Psoas muscle (tissue), 7 donors: ENCODE measurements at regions not wholly inside any gene's neighbourhood (a gene's known extent, or its start where the extent isn't known, plus 50 kb on each side); places are given as distances from the start of the nearest gene placed in this dataset.

Experiments
- ATAC-seq, 4 donors: fragments of 200-7000 bp; cut with Tn5 transposase; one replicate each; pipeline ENCODE4 v1.9.1; 2020; ENCODE audit warnings: moderate library complexity in 3 of 4, mild to moderate bottlenecking in 2 of 4
- DNase-seq, 2 donors: peaks; one replicate each; pipeline ENCODE4 v3.0.0-alpha.2; 2020
- H3K27ac ChIP-seq: fragments of 200-600 bp; one replicate; pipeline ENCODE4 v1.8.0; 2022
- H3K27me3 ChIP-seq, 3 donors: fragments of 200-600 bp in 1 of 3; one replicate each; pipeline versions ENCODE4 v1.6.1 to v1.8.0; 2013 to 2022; ENCODE audit warnings: low read length in 2 of 3, mild to moderate bottlenecking in 2 of 3, moderate library complexity in 1 of 3; ENCODE audit not compliant: insufficient read depth in 3 of 3
- H3K36me3 ChIP-seq, 2 donors: fragments of 200-600 bp in 1 of 2; one replicate each; pipeline versions ENCODE4 v1.6.1 to v1.8.0; 2013 to 2022; ENCODE audit warnings: low read depth in 1 of 2, mild to moderate bottlenecking in 1 of 2, moderate library complexity in 1 of 2; ENCODE audit not compliant: insufficient read depth in 1 of 2
- H3K4me1 ChIP-seq: fragments of 200-600 bp; one replicate; pipeline ENCODE4 v1.8.0; 2022
- H3K4me3 ChIP-seq: fragments of 200-600 bp; one replicate; pipeline ENCODE4 v1.8.0; 2022; ENCODE audit warnings: mild to moderate bottlenecking
- H3K9me3 ChIP-seq: fragments of 200-600 bp; one replicate; pipeline ENCODE4 v1.8.0; 2022
- WGBS, 3 donors: extraction: QIAGEN DNeasy Blood & Tissue Kit; methylation state at CpG; one replicate each; pipeline versions ENCODE4 v1.1.6 to v1.1.7; 2013; 5-methylcytosine and 5-hydroxymethylcytosine counted together
- intact Hi-C, 2 donors: fragments of 100-400 bp; cut with DNase I; formaldehyde crosslinking; loops; one replicate each; pipeline versions ENCODE4 v1.11.0 to v1.14.2; 2022
- TF ChIP-seq, protein P1 (sequence below): fragments of 200-600 bp; IDR thresholded peaks from one replicate; pipeline ENCODE4 v1.8.0; 2022; ENCODE audit warnings: antibody characterized with exemption
- donor health status: healthy with polysubstance abuse.
- donor health status: DM: no; HTN: no; CAD: no; lungs with moderate emphysema.
- donor health status: Bipolar disorder and iron deficiency.
- donor health status: healthy.
- donor health status: DM: yes; HTN: yes; CAD: no.
- donor health status: DM: no; HTN: no; CAD: no.
- donor health status: DM: yes; HTN: yes; CAD: no.

DNA sequence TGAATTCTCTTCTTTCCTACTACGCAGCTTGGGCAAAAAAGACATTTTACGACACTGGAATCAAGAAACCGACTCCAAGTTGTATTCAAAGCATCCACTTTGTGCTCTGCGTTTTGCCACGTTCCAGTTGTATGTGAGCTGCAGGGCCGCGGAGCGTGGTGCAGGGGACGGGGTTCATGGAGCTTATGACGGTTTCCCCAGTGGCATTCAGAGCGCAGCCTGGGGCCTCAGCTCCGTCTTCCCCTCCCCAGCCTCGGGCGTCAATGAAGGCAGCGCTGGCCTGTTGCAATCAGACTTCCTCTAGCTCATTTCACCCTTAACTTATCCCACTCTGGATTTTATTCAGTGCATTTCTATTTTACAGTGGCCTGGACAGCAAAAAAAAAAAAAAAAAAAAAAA lies 403.4 kb upstream of the KLF6 start:
- H3K9me3 ChIP-seq, result no peaks in the 10 kb centered on the region
- TF ChIP-seq, protein P1, sequence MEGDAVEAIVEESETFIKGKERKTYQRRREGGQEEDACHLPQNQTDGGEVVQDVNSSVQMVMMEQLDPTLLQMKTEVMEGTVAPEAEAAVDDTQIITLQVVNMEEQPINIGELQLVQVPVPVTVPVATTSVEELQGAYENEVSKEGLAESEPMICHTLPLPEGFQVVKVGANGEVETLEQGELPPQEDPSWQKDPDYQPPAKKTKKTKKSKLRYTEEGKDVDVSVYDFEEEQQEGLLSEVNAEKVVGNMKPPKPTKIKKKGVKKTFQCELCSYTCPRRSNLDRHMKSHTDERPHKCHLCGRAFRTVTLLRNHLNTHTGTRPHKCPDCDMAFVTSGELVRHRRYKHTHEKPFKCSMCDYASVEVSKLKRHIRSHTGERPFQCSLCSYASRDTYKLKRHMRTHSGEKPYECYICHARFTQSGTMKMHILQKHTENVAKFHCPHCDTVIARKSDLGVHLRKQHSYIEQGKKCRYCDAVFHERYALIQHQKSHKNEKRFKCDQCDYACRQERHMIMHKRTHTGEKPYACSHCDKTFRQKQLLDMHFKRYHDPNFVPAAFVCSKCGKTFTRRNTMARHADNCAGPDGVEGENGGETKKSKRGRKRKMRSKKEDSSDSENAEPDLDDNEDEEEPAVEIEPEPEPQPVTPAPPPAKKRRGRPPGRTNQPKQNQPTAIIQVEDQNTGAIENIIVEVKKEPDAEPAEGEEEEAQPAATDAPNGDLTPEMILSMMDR, result no peak
- intact Hi-C loops, result no loop called here
- no peaks in the 10 kb centered on the region for H3K36me3 ChIP-seq
- no peak overlapping the region for H3K27ac ChIP-seq
- DNase-seq (no peak), ATAC-seq (no peak)
- WGBS, 3 donors, result 96 to 98% (median 98%) methylated on average over 15 of the region's 15 CpGs
- no peaks in the 10 kb centered on the region for H3K27me3 ChIP-seq
- no peak overlapping the region for H3K4me3 ChIP-seq
- H3K4me1 ChIP-seq, result no peaks in the 10 kb centered on the region

DNA sequence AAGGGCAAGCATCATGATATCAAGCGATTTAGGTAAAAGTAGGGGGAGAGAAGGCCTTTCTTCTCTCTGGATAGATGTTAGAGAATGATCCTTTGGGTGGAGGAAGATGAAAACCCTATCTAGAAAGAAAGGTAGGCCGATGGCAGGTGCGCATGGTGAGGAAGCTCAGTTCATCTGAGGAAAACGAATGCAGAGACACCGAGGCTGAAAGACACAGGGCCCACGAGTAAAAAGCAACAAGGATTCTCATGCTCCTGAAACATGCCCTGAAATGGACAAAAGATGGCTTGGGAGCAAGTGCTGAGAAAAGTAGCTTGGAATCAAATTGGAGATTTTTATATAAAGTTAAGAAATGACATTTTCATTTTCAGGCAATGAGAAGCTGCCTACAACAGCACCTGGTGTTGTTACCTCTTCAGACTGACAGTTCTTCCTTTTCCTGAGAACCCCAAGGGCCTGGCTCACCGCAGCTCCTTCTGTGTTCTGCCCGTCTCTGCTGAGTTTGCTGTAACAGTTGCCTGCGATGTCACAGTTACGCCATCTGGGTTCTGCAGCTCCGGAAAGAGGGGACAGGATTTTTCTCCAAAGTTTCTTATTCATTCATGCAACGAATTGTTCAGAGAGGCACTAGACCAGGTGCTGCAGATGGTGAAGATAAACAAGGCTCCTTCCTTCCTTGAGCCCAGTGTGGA lies 402.0 kb upstream of the KLF6 start:
- no peak for ATAC-seq
- DNase-seq, result no peak
- WGBS, 3 donors, result 89 to 93% (median 91%) methylated on average over 12 of the region's 12 CpGs
- Histone ChIP-seq H3K27ac (no peak overlapping the region), H3K27me3 (no peaks in the 10 kb centered on the region), H3K4me3 (no peak overlapping the region), H3K4me1 (no peaks in the 10 kb centered on the region), H3K9me3 (no peaks in the 10 kb centered on the region), H3K36me3 (no peaks in the 10 kb centered on the region)
- TF ChIP-seq, protein P1, result no peak
- intact Hi-C loops, result no loop called here

DNA sequence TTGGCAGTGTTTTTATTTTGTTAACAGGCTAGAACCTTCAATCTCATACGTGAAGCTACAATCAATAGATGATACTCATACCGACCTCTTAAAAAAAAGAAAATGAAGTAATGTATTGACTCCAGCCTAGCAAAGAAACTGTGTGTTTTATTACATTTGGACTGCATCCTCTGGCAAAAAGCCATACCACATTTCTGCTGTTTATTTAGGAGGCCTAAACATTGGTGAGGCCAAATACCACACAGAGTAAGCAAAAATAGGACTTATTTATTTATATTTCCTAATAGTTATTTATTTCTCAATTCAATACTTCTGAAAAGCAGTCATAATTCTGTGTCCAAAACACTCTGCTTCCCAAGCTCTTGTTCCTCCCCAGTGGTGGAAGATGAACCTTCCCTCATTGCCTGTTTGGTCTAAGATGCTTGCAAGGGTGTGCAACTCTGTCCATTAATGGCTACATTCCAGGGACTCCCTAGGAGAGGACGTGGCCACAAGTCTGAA lies 398.8 kb upstream of the KLF6 start:
- ATAC-seq (no peak), DNase-seq (no peak)
- intact Hi-C loops, result no loop called here
- Histone ChIP-seq H3K4me3 (no peak overlapping the region), H3K4me1 (peaks cover 2% of the 10 kb centered on the region), H3K36me3 (no peaks in the 10 kb centered on the region), H3K9me3 (no peaks in the 10 kb centered on the region), H3K27me3 (no peaks in the 10 kb centered on the region), H3K27ac (no peak overlapping the region)
- TF ChIP-seq, protein P1, result no peak
- 72 to 82% (median 77%) methylated on average over 3 of the region's 3 CpGs for WGBS, 3 donors

DNA sequence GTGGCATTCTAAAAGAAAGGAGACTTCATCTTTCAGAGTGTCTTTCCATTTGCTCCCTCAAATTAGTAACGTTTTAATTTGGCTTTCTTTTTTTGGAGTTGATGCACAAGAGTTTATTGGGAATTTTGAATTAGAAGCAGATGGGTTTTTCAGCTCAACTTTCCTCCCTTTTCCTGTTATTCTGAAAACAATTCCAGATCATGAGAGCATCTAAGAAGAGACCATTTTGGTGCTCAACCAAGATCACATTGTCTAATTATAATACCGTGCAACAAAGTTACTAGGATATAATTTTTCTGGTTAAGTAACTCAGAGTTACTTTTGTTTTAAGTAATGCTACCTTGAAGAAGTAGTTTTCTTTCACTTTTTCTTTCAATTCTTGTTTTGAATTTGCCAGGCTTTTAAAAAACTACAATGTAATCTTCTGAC lies 396.6 kb upstream of the KLF6 start:
- DNase-seq (no peak), ATAC-seq (no peak)
- WGBS, 3 donors, result 37 to 57% (median 38%) methylated on average over 2 of the region's 2 CpGs
- H3K27ac ChIP-seq, result no peak overlapping the region
- intact Hi-C loops, result no loop called here
- peaks cover 7% of the 10 kb centered on the region for H3K4me1 ChIP-seq
- TF ChIP-seq, protein P1, result no peak
- H3K27me3 ChIP-seq, result no peaks in the 10 kb centered on the region
- no peaks in the 10 kb centered on the region for H3K36me3 ChIP-seq
- no peaks in the 10 kb centered on the region for H3K9me3 ChIP-seq
- no peak overlapping the region for H3K4me3 ChIP-seq

DNA sequence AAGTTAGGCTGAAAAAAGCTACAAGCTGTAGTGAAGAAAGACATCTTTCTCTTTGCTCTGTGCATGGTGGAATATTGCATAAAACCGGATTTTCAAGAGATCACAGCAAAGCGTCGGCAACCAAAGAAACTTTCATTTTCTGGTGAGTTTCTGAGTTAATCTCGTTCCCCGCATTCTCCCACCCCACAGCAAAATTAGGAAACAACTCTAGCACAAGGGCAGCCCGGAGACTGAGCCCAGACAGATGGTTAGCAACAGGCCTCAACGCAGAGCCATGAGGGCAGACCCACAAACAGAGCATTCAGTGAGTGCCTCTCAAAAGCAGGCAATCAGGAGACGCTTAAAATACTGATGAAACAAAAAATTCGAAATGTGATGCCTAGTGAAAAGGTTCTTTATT lies 396.1 kb upstream of the KLF6 start:
- H3K4me1 ChIP-seq, result peaks cover 7% of the 10 kb centered on the region
- no peaks in the 10 kb centered on the region for H3K9me3 ChIP-seq
- no peak overlapping the region for H3K27ac ChIP-seq
- 52 to 83% (median 71%) methylated on average over 9 of the region's 9 CpGs for WGBS, 3 donors
- no peaks in the 10 kb centered on the region for H3K36me3 ChIP-seq
- intact Hi-C loops, result no loop called here
- no peak for DNase-seq
- TF ChIP-seq, protein P1, result no peak
- H3K4me3 ChIP-seq, result no peak overlapping the region
- H3K27me3 ChIP-seq, result no peaks in the 10 kb centered on the region
- ATAC-seq, result no peak
